ENCODE measurements at regions not wholly inside any gene's neighbourhood (a gene's known extent, or its start where the extent isn't known, plus 50 kb on each side); places are given as distances from the start of the nearest gene placed in this dataset.
"Not testable (repeated sequence)": the region's sequence is repeated elsewhere in the genome, so short reads cannot be mapped to it uniquely, and the experiment has no call there.

GRCh38 chr2:52622266-52622665 lies 1145.3 kb upstream of the CHAC2 start:
- no peaks in the 10 kb centered on the region for H3K9me3 ChIP-seq (ENCODE audit: control insufficient read depth, insufficient read depth, low read length)
- H3K27ac ChIP-seq (ENCODE audit: low read depth, low read length) = no peak overlapping the region

GRCh38 chr2:52613064-52613463 lies 1154.5 kb upstream of the CHAC2 start:
- Histone ChIP-seq H3K4me1 (ENCODE audit: control insufficient read depth, insufficient read depth, low read length) (no peaks in the 10 kb centered on the region), H3K27ac (ENCODE audit: low read depth, low read length) (no peak overlapping the region), H3K9me3 (ENCODE audit: control insufficient read depth, insufficient read depth, low read length) (no peaks in the 10 kb centered on the region), H3K4me3 (ENCODE audit: low read depth, low read length) (no peak overlapping the region), H3K36me3 (ENCODE audit: control insufficient read depth, insufficient read depth, low read length) (no peaks in the 10 kb centered on the region), H3K27me3 (ENCODE audit: control insufficient read depth, insufficient read depth, low read length) (no peaks in the 10 kb centered on the region)
- 48% methylated on average over 3 of the region's 4 CpGs for WGBS (ENCODE audit: insufficient coverage)
- no peak for DNase-seq (ENCODE audit: low read depth in 4 of 6, low spot score in 6 of 6)

More at GRCh38 chr2:52622266-52622665, 1145.3 kb upstream of the CHAC2 start:
- Histone ChIP-seq H3K4me3 (ENCODE audit: low read depth, low read length) (no peak overlapping the region), H3K36me3 (ENCODE audit: control insufficient read depth, insufficient read depth, low read length) (no peaks in the 10 kb centered on the region), H3K27me3 (ENCODE audit: control insufficient read depth, insufficient read depth, low read length) (no peaks in the 10 kb centered on the region), H3K4me1 (ENCODE audit: control insufficient read depth, insufficient read depth, low read length) (no peaks in the 10 kb centered on the region)
- 11% methylated on average over 2 of the region's 2 CpGs for WGBS (ENCODE audit: insufficient coverage)
- peak; percentile 10 to 57 (median 16) for DNase-seq (ENCODE audit: low read depth in 4 of 6, low spot score in 6 of 6)

- DNase-seq (ENCODE audit: low read depth in 4 of 6, low spot score in 6 of 6) = no peak
- Histone ChIP-seq H3K4me1 (ENCODE audit: control insufficient read depth, insufficient read depth, low read length) (no peaks in the 10 kb centered on the region), H3K4me3 (ENCODE audit: low read depth, low read length) (no peak overlapping the region), H3K36me3 (ENCODE audit: control insufficient read depth, insufficient read depth, low read length) (no peaks in the 10 kb centered on the region), H3K9me3 (ENCODE audit: control insufficient read depth, insufficient read depth, low read length) (no peaks in the 10 kb centered on the region), H3K27me3 (ENCODE audit: control insufficient read depth, insufficient read depth, low read length) (no peaks in the 10 kb centered on the region), H3K27ac (ENCODE audit: low read depth, low read length) (no peak overlapping the region)
- WGBS (ENCODE audit: insufficient coverage) = no CpG with 5 or more reads among the region's 2 CpGs
Observed at GRCh38 chr2:52611759-52612158, 1155.8 kb upstream of the CHAC2 start.

GRCh38 chr2:52608030-52608429 lies 1159.6 kb upstream of the CHAC2 start:
- H3K36me3 ChIP-seq (ENCODE audit: control insufficient read depth, insufficient read depth, low read length) = no peaks in the 10 kb centered on the region
- no peaks in the 10 kb centered on the region for H3K9me3 ChIP-seq (ENCODE audit: control insufficient read depth, insufficient read depth, low read length)
- WGBS (ENCODE audit: insufficient coverage) = 100% methylated on average over 1 of the region's 2 CpGs
- peak in 1 of 6 donors; percentile 72 for DNase-seq (ENCODE audit: low read depth in 4 of 6, low spot score in 6 of 6)
- H3K4me3 ChIP-seq (ENCODE audit: low read depth, low read length) = no peak overlapping the region
- no peaks in the 10 kb centered on the region for H3K27me3 ChIP-seq (ENCODE audit: control insufficient read depth, insufficient read depth, low read length)
- H3K27ac ChIP-seq (ENCODE audit: low read depth, low read length) = no peak overlapping the region
- no peaks in the 10 kb centered on the region for H3K4me1 ChIP-seq (ENCODE audit: control insufficient read depth, insufficient read depth, low read length)

- Histone ChIP-seq H3K36me3 (ENCODE audit: control insufficient read depth, insufficient read depth, low read length) (no peaks in the 10 kb centered on the region), H3K27ac (ENCODE audit: low read depth, low read length) (no peak overlapping the region), H3K4me3 (ENCODE audit: low read depth, low read length) (no peak overlapping the region), H3K4me1 (ENCODE audit: control insufficient read depth, insufficient read depth, low read length) (no peaks in the 10 kb centered on the region), H3K9me3 (ENCODE audit: control insufficient read depth, insufficient read depth, low read length) (no peaks in the 10 kb centered on the region), H3K27me3 (ENCODE audit: control insufficient read depth, insufficient read depth, low read length) (no peaks in the 10 kb centered on the region)
- no peak for DNase-seq (ENCODE audit: low read depth in 4 of 6, low spot score in 6 of 6)
Observed at GRCh38 chr2:52597346-52597745, 1170.3 kb upstream of the CHAC2 start.

GRCh38 chr2:52594026-52594425 lies 1173.6 kb upstream of the CHAC2 start:
- H3K36me3 ChIP-seq (ENCODE audit: control insufficient read depth, insufficient read depth, low read length) = no peaks in the 10 kb centered on the region
- no peaks in the 10 kb centered on the region for H3K4me1 ChIP-seq (ENCODE audit: control insufficient read depth, insufficient read depth, low read length)
- peak in 1 of 6 donors; percentile 20 for DNase-seq (ENCODE audit: low read depth in 4 of 6, low spot score in 6 of 6)
- whole genome bisulfite sequencing (ENCODE audit: insufficient coverage) = no CpG with 5 or more reads among the region's 2 CpGs
- no peaks in the 10 kb centered on the region for H3K9me3 ChIP-seq (ENCODE audit: control insufficient read depth, insufficient read depth, low read length)
- no peak overlapping the region for H3K4me3 ChIP-seq (ENCODE audit: low read depth, low read length)
- no peak overlapping the region for H3K27ac ChIP-seq (ENCODE audit: low read depth, low read length)
- H3K27me3 ChIP-seq (ENCODE audit: control insufficient read depth, insufficient read depth, low read length) = no peaks in the 10 kb centered on the region

- not testable (repeated sequence) for H3K4me1 ChIP-seq (ENCODE audit: control insufficient read depth, insufficient read depth, low read length); DNase-seq (ENCODE audit: low read depth in 4 of 6, low spot score in 6 of 6); H3K36me3 ChIP-seq (ENCODE audit: control insufficient read depth, insufficient read depth, low read length); H3K27me3 ChIP-seq (ENCODE audit: control insufficient read depth, insufficient read depth, low read length); H3K4me3 ChIP-seq (ENCODE audit: low read depth, low read length); H3K9me3 ChIP-seq (ENCODE audit: control insufficient read depth, insufficient read depth, low read length); H3K27ac ChIP-seq (ENCODE audit: low read depth, low read length)
- WGBS (ENCODE audit: insufficient coverage) = 96% methylated on average over 5 of the region's 5 CpGs
Observed at GRCh38 chr2:52584071-52584470, 1183.5 kb upstream of the CHAC2 start.

- H3K27ac ChIP-seq (ENCODE audit: low read depth, low read length) = no peak overlapping the region
- no peaks in the 10 kb centered on the region for H3K27me3 ChIP-seq (ENCODE audit: control insufficient read depth, insufficient read depth, low read length)
- H3K36me3 ChIP-seq (ENCODE audit: control insufficient read depth, insufficient read depth, low read length) = no peaks in the 10 kb centered on the region
- peaks cover 4% of the 10 kb centered on the region for H3K9me3 ChIP-seq (ENCODE audit: control insufficient read depth, insufficient read depth, low read length)
- WGBS (ENCODE audit: insufficient coverage) = 96% methylated on average over 41 of the region's 41 CpGs
- no peak overlapping the region for H3K4me3 ChIP-seq (ENCODE audit: low read depth, low read length)
- H3K4me1 ChIP-seq (ENCODE audit: control insufficient read depth, insufficient read depth, low read length) = no peaks in the 10 kb centered on the region
- no peak for DNase-seq (ENCODE audit: low read depth in 4 of 6, low spot score in 6 of 6)
Observed at GRCh38 chr2:52572469-52572894, 1195.1 kb upstream of the CHAC2 start.

GRCh38 chr2:52571380-52572347 lies 1195.9 kb upstream of the CHAC2 start:
- no peaks in the 10 kb centered on the region for H3K4me1 ChIP-seq (ENCODE audit: control insufficient read depth, insufficient read depth, low read length)

GRCh38 chr2:52570716-52571115 lies 1196.9 kb upstream of the CHAC2 start:
- 100% methylated on average over 19 of the region's 19 CpGs for whole genome bisulfite sequencing (ENCODE audit: insufficient coverage)
- H3K27me3 ChIP-seq (ENCODE audit: control insufficient read depth, insufficient read depth, low read length) = no peaks in the 10 kb centered on the region
- H3K36me3 ChIP-seq (ENCODE audit: control insufficient read depth, insufficient read depth, low read length) = no peaks in the 10 kb centered on the region
- H3K9me3 ChIP-seq (ENCODE audit: control insufficient read depth, insufficient read depth, low read length) = peaks cover 4% of the 10 kb centered on the region
- no peak for DNase-seq (ENCODE audit: low read depth in 4 of 6, low spot score in 6 of 6)
- no peak overlapping the region for H3K4me3 ChIP-seq (ENCODE audit: low read depth, low read length)
- H3K4me1 ChIP-seq (ENCODE audit: control insufficient read depth, insufficient read depth, low read length) = no peaks in the 10 kb centered on the region
- H3K27ac ChIP-seq (ENCODE audit: low read depth, low read length) = no peak overlapping the region

More at GRCh38 chr2:52571380-52572347, 1195.9 kb upstream of the CHAC2 start:
- Histone ChIP-seq H3K36me3 (ENCODE audit: control insufficient read depth, insufficient read depth, low read length) (no peaks in the 10 kb centered on the region), H3K4me3 (ENCODE audit: low read depth, low read length) (no peak overlapping the region), H3K9me3 (ENCODE audit: control insufficient read depth, insufficient read depth, low read length) (peaks cover 4% of the 10 kb centered on the region), H3K27ac (ENCODE audit: low read depth, low read length) (no peak overlapping the region), H3K27me3 (ENCODE audit: control insufficient read depth, insufficient read depth, low read length) (no peaks in the 10 kb centered on the region)
- DNase-seq (ENCODE audit: low read depth in 4 of 6, low spot score in 6 of 6) = no peak
- WGBS (ENCODE audit: insufficient coverage) = 97% methylated on average over 65 of the region's 65 CpGs
